ENCODE measurements at regions not wholly inside any gene's neighbourhood (a gene's known extent, or its start where the extent isn't known, plus 50 kb on each side); places are given as distances from the start of the nearest gene placed in this dataset.

- H3K79me2 ChIP-seq (replicated peaks; ENCODE audit: insufficient read depth, low read length): no peaks in the 10 kb centered on the region
- H3K9me3 ChIP-seq (ENCODE audit: low read length): no peaks in the 10 kb centered on the region
- no peaks in the 10 kb centered on the region for H3K36me3 ChIP-seq (ENCODE audit: insufficient read depth, low read length)
- no peak overlapping the region for H3K4me3 ChIP-seq (ENCODE audit: low read length)
- no peaks in the 10 kb centered on the region for H3K9me2 ChIP-seq (ENCODE audit: insufficient read depth, low read length)
- no peak overlapping the region for H2AFZ ChIP-seq (ENCODE audit: low read depth, low read length)
- H3K27me3 ChIP-seq (ENCODE audit: insufficient read depth, low read depth, low read length): no peaks in the 10 kb centered on the region
- H3K4me2 ChIP-seq (ENCODE audit: low read length): no peak overlapping the region
- no peaks in the 10 kb centered on the region for H4K20me1 ChIP-seq (ENCODE audit: insufficient read depth)
- TF ChIP-seq EZH2 (IDR thresholded peaks at IDR 0.05; ENCODE audit: borderline replicate concordance, insufficient read depth, low read length, poor library complexity, severe bottlenecking) (no peak), REST (IDR thresholded peaks at IDR 0.05; ENCODE audit: borderline replicate concordance) (no peak), SMC3 (conservative IDR thresholded peaks at IDR 0.05; ENCODE audit: poor library complexity) (no peak), CTCF (IDR thresholded peaks at IDR 0.05; ENCODE audit: poor library complexity, severe bottlenecking) (no peak), TAF1 (IDR thresholded peaks at IDR 0.05; ENCODE audit: low read depth) (no peak)
- no peaks in the 10 kb centered on the region for H3F3A ChIP-seq (ENCODE audit: insufficient read depth, low read length, poor library complexity, severe bottlenecking)
- H3K9ac ChIP-seq (ENCODE audit: low read length): no peak overlapping the region
- no peak overlapping the region for H3K27ac ChIP-seq (ENCODE audit: low read length)
These were observed 157.4 kb upstream of the C14orf180 start for GRCh38 chr14:104421892-104422828.

- Histone ChIP-seq H3K27ac (ENCODE audit: low read length) (no peak overlapping the region), H3K79me2 (replicated peaks; ENCODE audit: insufficient read depth, low read length) (no peaks in the 10 kb centered on the region), H3K27me3 (ENCODE audit: insufficient read depth, low read depth, low read length) (no peaks in the 10 kb centered on the region), H3K9me3 (ENCODE audit: low read length) (no peaks in the 10 kb centered on the region), H3F3A (ENCODE audit: insufficient read depth, low read length, poor library complexity, severe bottlenecking) (no peaks in the 10 kb centered on the region), H3K4me2 (ENCODE audit: low read length) (no peak overlapping the region), H3K4me3 (ENCODE audit: low read length) (no peak overlapping the region), H2AFZ (ENCODE audit: low read depth, low read length) (no peak overlapping the region), H3K36me3 (ENCODE audit: insufficient read depth, low read length) (no peaks in the 10 kb centered on the region), H4K20me1 (ENCODE audit: insufficient read depth) (no peaks in the 10 kb centered on the region), H3K9ac (ENCODE audit: low read length) (no peak overlapping the region), H3K9me2 (ENCODE audit: insufficient read depth, low read length) (no peaks in the 10 kb centered on the region)
- TF ChIP-seq MXI1 (conservative IDR thresholded peaks at IDR 0.05; ENCODE audit: poor library complexity, severe bottlenecking) (no peak), TAF1 (IDR thresholded peaks at IDR 0.05; ENCODE audit: low read depth) (no peak), EP300 (conservative IDR thresholded peaks at IDR 0.05; ENCODE audit: poor library complexity, severe bottlenecking) (no peak), POLR2AphosphoS5 (IDR thresholded peaks at IDR 0.05) (no peak), REST (IDR thresholded peaks at IDR 0.05; ENCODE audit: borderline replicate concordance) (no peak), RAD21 (conservative IDR thresholded peaks at IDR 0.05) (no peak), CTCF (IDR thresholded peaks at IDR 0.05; ENCODE audit: poor library complexity, severe bottlenecking) (no peak), EZH2 (IDR thresholded peaks at IDR 0.05; ENCODE audit: borderline replicate concordance, insufficient read depth, low read length, poor library complexity, severe bottlenecking) (no peak), SMC3 (conservative IDR thresholded peaks at IDR 0.05; ENCODE audit: poor library complexity) (no peak)
These were observed 156.5 kb upstream of the C14orf180 start for GRCh38 chr14:104422837-104423681.
